GM23338 (cell line): ENCODE measurements at regions not wholly inside any gene's neighbourhood (a gene's known extent, or its start where the extent isn't known, plus 50 kb on each side); places are given as distances from the start of the nearest gene placed in this dataset.

ENCODE experiments used
- ATAC-seq: fragments of 200-7000 bp; cut with Tn5 transposase; 3 replicates; pipeline ENCODE4 v1.9.1; 2020
- DNase-seq: peaks from one replicate; pipeline ENCODE4 v3.0.0-alpha.2; 2015; ENCODE audit warnings: low spot score
- H2AFZ ChIP-seq: fragments of 200-600 bp; sonication (generic); 2 replicates; pipeline ENCODE4 v1.8.0; 2016; ENCODE audit warnings: antibody characterized with exemption, mild to moderate bottlenecking, moderate library complexity
- H3F3A ChIP-seq: fragments of 200-600 bp; sonication (generic); replicated peaks from 2 replicates; pipeline ENCODE4 v1.8.0; 2017; ENCODE audit warnings: antibody characterized with exemption, mixed run types, low read depth
- H3K27ac ChIP-seq: fragments of 200-600 bp; sonication (generic); 2 replicates; pipeline ENCODE4 v1.6.1; 2016; ENCODE audit warnings: low read depth
- H3K27me3 ChIP-seq: fragments of 200-600 bp; sonication (generic); 2 replicates; pipeline ENCODE4 v1.8.0; 2016; ENCODE audit warnings: mild to moderate bottlenecking, mixed run types, moderate library complexity; ENCODE audit not compliant: insufficient read depth
- H3K36me3 ChIP-seq: fragments of 200-600 bp; sonication (generic); 2 replicates; pipeline ENCODE4 v1.8.0; 2016; ENCODE audit warnings: mild to moderate bottlenecking; ENCODE audit not compliant: insufficient read depth
- H3K4me1 ChIP-seq: fragments of 200-600 bp; sonication (generic); 2 replicates; pipeline ENCODE4 v1.8.0; 2016; ENCODE audit warnings: mild to moderate bottlenecking, moderate library complexity; ENCODE audit not compliant: insufficient read depth
- H3K4me2 ChIP-seq: fragments of 200-600 bp; sonication (generic); 2 replicates; pipeline ENCODE4 v1.7.1; 2017; ENCODE audit warnings: mixed run types
- H3K4me3 ChIP-seq: fragments of 200-600 bp; sonication (generic); 2 replicates; pipeline ENCODE4 v1.6.1; 2016; ENCODE audit warnings: mixed run types
- H3K79me2 ChIP-seq: fragments of 200-600 bp; sonication (generic); replicated peaks from 2 replicates; pipeline ENCODE4 v1.8.0; 2017; ENCODE audit warnings: mild to moderate bottlenecking; ENCODE audit not compliant: insufficient read depth
- H3K9me2 ChIP-seq: fragments of 200-600 bp; sonication (generic); 2 replicates; pipeline ENCODE4 v1.8.0; 2017; ENCODE audit not compliant: insufficient read depth
- H4K20me1 ChIP-seq: fragments of 200-600 bp; sonication (generic); replicated peaks from 2 replicates; pipeline ENCODE4 v1.8.0; 2017; ENCODE audit warnings: mild to moderate bottlenecking; ENCODE audit not compliant: insufficient read depth
- H3K27ac Mint-ChIP-seq: 2 replicates; pipeline ENCODE4 v1.8.0; 2020; ENCODE audit warnings: inconsistent platforms, mild to moderate bottlenecking, moderate library complexity, mixed read lengths
- H3K27me3 Mint-ChIP-seq: 3 replicates; pipeline ENCODE4 v1.8.0; 2022; ENCODE audit warnings: low read depth, mild to moderate bottlenecking, moderate library complexity, mixed read lengths, inconsistent platforms; ENCODE audit not compliant: insufficient read depth, poor library complexity
- H3K36me3 Mint-ChIP-seq: 3 replicates; pipeline ENCODE4 v1.8.0; 2021; ENCODE audit warnings: low read depth, mild to moderate bottlenecking, inconsistent platforms, moderate library complexity, mixed read lengths
- H3K4me1 Mint-ChIP-seq: 3 replicates; pipeline ENCODE4 v1.8.0; 2020; ENCODE audit warnings: mild to moderate bottlenecking, inconsistent platforms, mixed read lengths
- H3K4me3 Mint-ChIP-seq: 3 replicates; pipeline ENCODE4 v1.8.0; 2021; ENCODE audit warnings: moderate library complexity, mild to moderate bottlenecking, inconsistent platforms, mixed read lengths
- H3K9me3 Mint-ChIP-seq: 3 replicates; pipeline ENCODE4 v1.8.0; 2020; ENCODE audit warnings: moderate library complexity, mild to moderate bottlenecking, inconsistent platforms, mixed read lengths
- CREB1 ChIP-seq: fragments of 250-450 bp; sonication (Bioruptor Pico); IDR thresholded peaks from 2 replicates; pipeline ENCODE4 v1.5.0; 2020; ENCODE audit warnings: low read depth, mild to moderate bottlenecking, moderate library complexity
- CTCF ChIP-seq, 2 experiments: fragments of 200-600 bp in 1 of 2; sonication (generic) in 1 of 2; conservative IDR thresholded peaks; 2 replicates each; pipeline versions ENCODE4 v1.5.1 to v1.6.1; 2016 to 2017; ENCODE audit warnings: antibody characterized with exemption in 2 of 2, low read depth in 2 of 2, mild to moderate bottlenecking in 2 of 2, moderate library complexity in 1 of 2
- EZH2 ChIP-seq: fragments of 200-600 bp; sonication (generic); IDR thresholded peaks from one replicate; pipeline ENCODE4 v1.8.0; 2017; ENCODE audit warnings: antibody characterized with exemption, mild to moderate bottlenecking, low read depth; ENCODE audit not compliant: unreplicated experiment
- EZH2phosphoT487 ChIP-seq: fragments of 200-600 bp; sonication (generic); IDR thresholded peaks from one replicate; pipeline ENCODE4 v1.8.1; 2018; ENCODE audit warnings: antibody characterized with exemption; ENCODE audit not compliant: unreplicated experiment
- JUNB ChIP-seq: IDR thresholded peaks from one replicate; pipeline ENCODE4 v1.6.1; 2016; ENCODE audit warnings: antibody characterized with exemption; ENCODE audit not compliant: unreplicated experiment
- NANOG ChIP-seq: IDR thresholded peaks from 2 replicates; pipeline ENCODE4 v1.6.1; 2016; ENCODE audit warnings: antibody characterized with exemption, borderline replicate concordance
- POLR2AphosphoS5 ChIP-seq: IDR thresholded peaks from 2 replicates; pipeline ENCODE4 v1.6.1; 2016; ENCODE audit warnings: antibody characterized with exemption, low read depth
- REST ChIP-seq: IDR thresholded peaks from one replicate; pipeline ENCODE4 v1.6.1; 2018; ENCODE audit warnings: antibody characterized with exemption; ENCODE audit not compliant: unreplicated experiment
- STAT1 ChIP-seq: IDR thresholded peaks from one replicate; pipeline ENCODE4 v1.6.1; 2016; ENCODE audit warnings: antibody characterized with exemption; ENCODE audit not compliant: unreplicated experiment
- ZNF114 ChIP-seq: fragments of 250-450 bp; sonication (Bioruptor Pico); IDR thresholded peaks from 2 replicates; pipeline ENCODE4 v1.5.0; 2020; ENCODE audit warnings: mild to moderate bottlenecking, moderate library complexity
- ZNF331 ChIP-seq: fragments of 250-450 bp; sonication (Bioruptor Pico); IDR thresholded peaks from 2 replicates; pipeline ENCODE4 v1.5.0; 2020; ENCODE audit warnings: low read depth, mild to moderate bottlenecking, moderate library complexity

GRCh38 chr20:53750827-53751619 is 157.4 kb upstream of the ZNF217 start (continued):
- TF ChIP-seq CREB1 (CRISPR knock-in tag) (no peak), ZNF331 (CRISPR knock-in tag) (no peak), EZH2phosphoT487 (no peak), POLR2AphosphoS5 (no peak), STAT1 (no peak), REST (no peak), ZNF114 (no peak), NANOG (no peak), EZH2 (no peak), JUNB (no peak)

- DNase-seq (no peak), ATAC-seq (no peak)
- Histone ChIP-seq H3K4me2 (no peak overlapping the region), H2AFZ (no peak overlapping the region), H4K20me1 (no peaks in the 10 kb centered on the region), H3K79me2 (no peaks in the 10 kb centered on the region), H3K27ac (peak overlapping the region; percentile 12; the same call in 1 of the 2 replicates), H3K27me3 (no peaks in the 10 kb centered on the region), H3F3A (0 out of 2 replicates have a peak, but pooled peaks cover 4% of the 10 kb centered on the region), H3K36me3 (no peaks in the 10 kb centered on the region), H3K4me3 (no peak overlapping the region), H3K9me2 (no peaks in the 10 kb centered on the region), H3K4me1 (peaks cover 42% of the 10 kb centered on the region)
- H3K4me3 Mint-ChIP-seq: no peak overlapping the region
- TF ChIP-seq CTCF (conservative IDR thresholded peaks at IDR 0.05; ENCODE audit: low read depth in 2 of 2) (peak in 1 of 2 experiments; percentile 14; a peak in 2 of 4 replicates), NANOG (no peak)
- H3K27ac Mint-ChIP-seq: no peak overlapping the region
- peaks cover 57% of the 10 kb centered on the region for H3K4me1 Mint-ChIP-seq
- H3K9me3 Mint-ChIP-seq: no peaks in the 10 kb centered on the region
- peaks cover 2% of the 10 kb centered on the region for H3K27me3 Mint-ChIP-seq
- H3K36me3 Mint-ChIP-seq: no peaks in the 10 kb centered on the region
Observed at GRCh38 chr20:53749499-53749898, 155.9 kb upstream of the ZNF217 start.
